ENCODE measurements at regions not wholly inside any gene's neighbourhood (a gene's known extent, or its start where the extent isn't known, plus 50 kb on each side); places are given as distances from the start of the nearest gene placed in this dataset.

- Histone ChIP-seq H3K27ac (no peak overlapping the region), H3K9me3 (no peaks in the 10 kb centered on the region), H3K4me1 (no peaks in the 10 kb centered on the region), H3K36me3 (no peaks in the 10 kb centered on the region), H3K27me3 (no peaks in the 10 kb centered on the region), H3K4me3 (no peak overlapping the region)
- TF ChIP-seq, protein P1, sequence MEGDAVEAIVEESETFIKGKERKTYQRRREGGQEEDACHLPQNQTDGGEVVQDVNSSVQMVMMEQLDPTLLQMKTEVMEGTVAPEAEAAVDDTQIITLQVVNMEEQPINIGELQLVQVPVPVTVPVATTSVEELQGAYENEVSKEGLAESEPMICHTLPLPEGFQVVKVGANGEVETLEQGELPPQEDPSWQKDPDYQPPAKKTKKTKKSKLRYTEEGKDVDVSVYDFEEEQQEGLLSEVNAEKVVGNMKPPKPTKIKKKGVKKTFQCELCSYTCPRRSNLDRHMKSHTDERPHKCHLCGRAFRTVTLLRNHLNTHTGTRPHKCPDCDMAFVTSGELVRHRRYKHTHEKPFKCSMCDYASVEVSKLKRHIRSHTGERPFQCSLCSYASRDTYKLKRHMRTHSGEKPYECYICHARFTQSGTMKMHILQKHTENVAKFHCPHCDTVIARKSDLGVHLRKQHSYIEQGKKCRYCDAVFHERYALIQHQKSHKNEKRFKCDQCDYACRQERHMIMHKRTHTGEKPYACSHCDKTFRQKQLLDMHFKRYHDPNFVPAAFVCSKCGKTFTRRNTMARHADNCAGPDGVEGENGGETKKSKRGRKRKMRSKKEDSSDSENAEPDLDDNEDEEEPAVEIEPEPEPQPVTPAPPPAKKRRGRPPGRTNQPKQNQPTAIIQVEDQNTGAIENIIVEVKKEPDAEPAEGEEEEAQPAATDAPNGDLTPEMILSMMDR (IDR thresholded peaks at IDR 0.05): no peak
- DNase-seq: no peak
- intact Hi-C loops (cut with DNase I; ENCODE audit: low total_unique reads): no loop called here
These were observed 131.0 kb upstream of the CBLB start for GRCh38 chr3:105999856-106000255.

DNA sequence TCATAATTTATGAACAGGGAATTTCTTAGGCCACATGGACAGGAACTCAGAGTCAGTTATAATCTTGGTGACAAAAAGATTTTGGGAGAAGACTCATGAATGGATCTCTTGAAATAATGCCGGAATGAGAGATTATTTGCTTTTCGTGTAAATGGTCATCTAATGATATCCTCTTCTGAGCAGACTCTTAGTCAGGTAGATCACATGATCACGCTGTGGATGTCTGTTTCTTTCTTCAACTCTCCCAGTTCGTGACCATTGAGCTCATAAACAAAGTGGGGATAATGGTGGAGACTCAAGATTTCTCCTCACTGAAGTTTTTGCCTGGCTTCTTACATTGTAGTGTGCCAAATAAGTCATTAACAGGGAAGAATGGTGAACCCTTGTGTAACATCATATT, 133.1 kb upstream of the CBLB start:
- intact Hi-C loops (cut with DNase I; ENCODE audit: low total_unique reads): no loop called here
- no peaks in the 10 kb centered on the region for H3K9me3 ChIP-seq
- no peak for DNase-seq
- TF ChIP-seq, protein P1 (IDR thresholded peaks at IDR 0.05): no peak
- no peak overlapping the region for H3K27ac ChIP-seq
- no peaks in the 10 kb centered on the region for H3K4me1 ChIP-seq
- no peaks in the 10 kb centered on the region for H3K36me3 ChIP-seq
- no peaks in the 10 kb centered on the region for H3K27me3 ChIP-seq
- no peak overlapping the region for H3K4me3 ChIP-seq

GRCh38 chr3:106004137-106004681, 135.4 kb upstream of the CBLB start:
- H3K27ac ChIP-seq: peak overlapping the region; percentile 2 to 9
- no peaks in the 10 kb centered on the region for H3K36me3 ChIP-seq
- no peaks in the 10 kb centered on the region for H3K9me3 ChIP-seq
- H3K4me3 ChIP-seq: peak overlapping the region; percentile 20 to 28
- TF ChIP-seq, protein P1 (IDR thresholded peaks at IDR 0.05): no peak
- no peak for DNase-seq
- H3K4me1 ChIP-seq: no peaks in the 10 kb centered on the region
- H3K27me3 ChIP-seq: no peaks in the 10 kb centered on the region
- intact Hi-C loops (cut with DNase I; ENCODE audit: low total_unique reads): no loop called here

DNA sequence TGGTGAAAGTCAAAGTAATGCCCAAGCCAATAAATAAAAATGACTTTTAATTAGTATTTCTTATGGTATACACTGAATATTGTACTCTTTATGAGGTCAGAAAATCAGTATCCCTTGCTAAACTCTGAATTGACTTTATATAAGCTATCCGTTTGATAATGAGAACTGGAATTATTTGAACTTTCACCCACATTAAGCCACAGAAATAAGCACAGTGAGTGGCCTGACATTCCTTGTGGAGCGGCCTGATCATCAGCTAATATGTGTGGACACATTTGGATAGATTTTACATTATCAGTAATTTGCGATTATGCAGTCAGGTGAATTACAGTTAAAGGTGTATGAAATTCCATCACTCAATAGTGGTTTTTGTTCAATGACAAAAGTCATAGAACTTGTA, 136.0 kb upstream of the CBLB start:
- intact Hi-C loops (cut with DNase I; ENCODE audit: low total_unique reads): no loop called here
- TF ChIP-seq, protein P1 (IDR thresholded peaks at IDR 0.05): no peak
- H3K4me3 ChIP-seq: peak overlapping the region in 1 of 2 donors; percentile 20

GRCh38 chr3:106006001-106006400, 137.2 kb upstream of the CBLB start:
- H3K36me3 ChIP-seq: no peaks in the 10 kb centered on the region
- no peaks in the 10 kb centered on the region for H3K9me3 ChIP-seq
- no peaks in the 10 kb centered on the region for H3K27me3 ChIP-seq
- no peak overlapping the region for H3K27ac ChIP-seq
- DNase-seq: no peak
- no peaks in the 10 kb centered on the region for H3K4me1 ChIP-seq
- intact Hi-C loops (cut with DNase I; ENCODE audit: low total_unique reads): no loop called here
- TF ChIP-seq, protein P1 (IDR thresholded peaks at IDR 0.05): no peak
- no peak overlapping the region for H3K4me3 ChIP-seq

More for the DNA sequence above, 136.0 kb upstream of the CBLB start:
- Histone ChIP-seq H3K27ac (peak overlapping the region in 1 of 2 donors; percentile 9), H3K9me3 (no peaks in the 10 kb centered on the region), H3K4me1 (no peaks in the 10 kb centered on the region), H3K36me3 (no peaks in the 10 kb centered on the region), H3K27me3 (no peaks in the 10 kb centered on the region)
- no peak for DNase-seq

- intact Hi-C loops (cut with DNase I; ENCODE audit: low total_unique reads): no loop called here
- no peaks in the 10 kb centered on the region for H3K9me3 ChIP-seq
- no peak for DNase-seq
- no peaks in the 10 kb centered on the region for H3K27me3 ChIP-seq
- H3K4me3 ChIP-seq: no peak overlapping the region
- TF ChIP-seq, protein P1 (IDR thresholded peaks at IDR 0.05): no peak
- H3K27ac ChIP-seq: no peak overlapping the region
- no peaks in the 10 kb centered on the region for H3K36me3 ChIP-seq
- no peaks in the 10 kb centered on the region for H3K4me1 ChIP-seq
These were observed 137.8 kb upstream of the CBLB start for GRCh38 chr3:106006571-106006970.

Data from tibial artery (tissue), 4 donors.